ENCODE measurements at regions not wholly inside any gene's neighbourhood (a gene's known extent, or its start where the extent isn't known, plus 50 kb on each side); places are given as distances from the start of the nearest gene placed in this dataset.

DNA sequence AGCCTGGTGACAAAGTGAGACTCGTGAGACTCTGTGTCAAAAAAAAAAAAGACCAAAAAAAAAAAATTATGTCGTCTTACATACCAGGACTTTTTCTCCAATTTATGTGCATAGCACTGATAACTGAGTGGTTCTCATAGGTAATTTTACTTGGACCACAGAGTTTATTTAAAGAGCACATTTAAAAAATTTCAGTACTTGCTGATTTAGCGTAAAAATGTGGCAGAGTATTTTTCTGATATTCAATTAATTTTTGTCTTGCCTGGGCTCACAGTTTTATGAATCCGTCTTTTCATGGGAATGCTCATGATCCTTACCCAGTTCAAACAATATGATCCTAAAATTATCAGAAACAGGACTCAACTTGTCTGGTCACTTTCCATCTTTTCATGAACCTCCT lies 151.0 kb upstream of the ZNF92 start:
- no peak overlapping the region for H2AFZ ChIP-seq (ENCODE audit: low read length)
- H3K27me3 ChIP-seq (ENCODE audit: insufficient read depth, low read length), result no peaks in the 10 kb centered on the region
- no peaks in the 10 kb centered on the region for H3F3A ChIP-seq (ENCODE audit: insufficient read depth, low read length)
- H3K79me2 ChIP-seq (ENCODE audit: insufficient read depth, low read length), result no peaks in the 10 kb centered on the region
- H3K27ac ChIP-seq (ENCODE audit: low read depth, low read length, poor library complexity, severe bottlenecking), result no peak overlapping the region
- no peak overlapping the region for H3K4me2 ChIP-seq (ENCODE audit: low read length)
- peaks cover 9% of the 10 kb centered on the region for H3K4me1 ChIP-seq (ENCODE audit: insufficient read depth, low read length, severe bottlenecking)
- TF ChIP-seq, protein P1, sequence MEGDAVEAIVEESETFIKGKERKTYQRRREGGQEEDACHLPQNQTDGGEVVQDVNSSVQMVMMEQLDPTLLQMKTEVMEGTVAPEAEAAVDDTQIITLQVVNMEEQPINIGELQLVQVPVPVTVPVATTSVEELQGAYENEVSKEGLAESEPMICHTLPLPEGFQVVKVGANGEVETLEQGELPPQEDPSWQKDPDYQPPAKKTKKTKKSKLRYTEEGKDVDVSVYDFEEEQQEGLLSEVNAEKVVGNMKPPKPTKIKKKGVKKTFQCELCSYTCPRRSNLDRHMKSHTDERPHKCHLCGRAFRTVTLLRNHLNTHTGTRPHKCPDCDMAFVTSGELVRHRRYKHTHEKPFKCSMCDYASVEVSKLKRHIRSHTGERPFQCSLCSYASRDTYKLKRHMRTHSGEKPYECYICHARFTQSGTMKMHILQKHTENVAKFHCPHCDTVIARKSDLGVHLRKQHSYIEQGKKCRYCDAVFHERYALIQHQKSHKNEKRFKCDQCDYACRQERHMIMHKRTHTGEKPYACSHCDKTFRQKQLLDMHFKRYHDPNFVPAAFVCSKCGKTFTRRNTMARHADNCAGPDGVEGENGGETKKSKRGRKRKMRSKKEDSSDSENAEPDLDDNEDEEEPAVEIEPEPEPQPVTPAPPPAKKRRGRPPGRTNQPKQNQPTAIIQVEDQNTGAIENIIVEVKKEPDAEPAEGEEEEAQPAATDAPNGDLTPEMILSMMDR (IDR thresholded peaks at IDR 0.05; ENCODE audit: low read length), result no peak
- TF ChIP-seq EZH2 (IDR thresholded peaks at IDR 0.05; ENCODE audit: borderline replicate concordance, low read length), result no peak
- H3K9me3 ChIP-seq (ENCODE audit: low read length), result no peaks in the 10 kb centered on the region
- H3K9ac ChIP-seq (ENCODE audit: low read length), result no peak overlapping the region
- no peaks in the 10 kb centered on the region for H3K36me3 ChIP-seq (ENCODE audit: insufficient read depth, low read length)
- no peak overlapping the region for H3K4me3 ChIP-seq (ENCODE audit: low read depth, low read length, poor library complexity, severe bottlenecking)
- H3K9me2 ChIP-seq (ENCODE audit: low read depth, low read length), result no peaks in the 10 kb centered on the region
- no peaks in the 10 kb centered on the region for H4K20me1 ChIP-seq (ENCODE audit: insufficient read depth, low read length)

DNA sequence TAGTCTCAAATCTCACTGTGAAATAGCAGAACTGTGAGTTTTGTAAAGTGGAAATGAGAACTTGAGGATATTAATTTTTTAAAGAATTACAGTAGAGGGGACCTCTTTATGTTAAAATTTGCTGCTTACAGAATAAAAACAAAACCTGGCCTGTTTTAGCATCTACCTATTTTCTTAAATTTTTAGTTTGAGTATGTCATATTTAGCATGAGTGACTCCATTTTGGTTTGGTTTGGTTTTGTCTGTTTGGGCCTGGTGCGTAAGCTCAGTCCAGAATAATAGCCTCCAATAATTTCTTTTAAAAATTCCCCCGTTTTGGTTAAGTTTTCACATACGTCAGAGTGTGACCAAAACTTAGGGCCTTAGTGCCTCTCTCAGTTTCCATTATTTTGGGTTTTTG lies 152.0 kb upstream of the ZNF92 start:
- Histone ChIP-seq H3K9me3 (ENCODE audit: low read length) (no peaks in the 10 kb centered on the region), H3K27me3 (ENCODE audit: insufficient read depth, low read length) (no peaks in the 10 kb centered on the region), H3K4me3 (ENCODE audit: low read depth, low read length, poor library complexity, severe bottlenecking) (no peak overlapping the region), H3K9ac (ENCODE audit: low read length) (no peak overlapping the region), H3K9me2 (ENCODE audit: low read depth, low read length) (no peaks in the 10 kb centered on the region), H3K79me2 (ENCODE audit: insufficient read depth, low read length) (no peaks in the 10 kb centered on the region), H4K20me1 (ENCODE audit: insufficient read depth, low read length) (no peaks in the 10 kb centered on the region), H3K4me1 (ENCODE audit: insufficient read depth, low read length, severe bottlenecking) (peaks cover 11% of the 10 kb centered on the region), H3K4me2 (ENCODE audit: low read length) (no peak overlapping the region; the same call in 1 of the 2 replicates), H3K36me3 (ENCODE audit: insufficient read depth, low read length) (no peaks in the 10 kb centered on the region), H3K27ac (ENCODE audit: low read depth, low read length, poor library complexity, severe bottlenecking) (no peak overlapping the region), H2AFZ (ENCODE audit: low read length) (peak overlapping the region; percentile 84; the same call in 1 of the 2 replicates), H3F3A (ENCODE audit: insufficient read depth, low read length) (no peaks in the 10 kb centered on the region)
- TF ChIP-seq, protein P1 (IDR thresholded peaks at IDR 0.05; ENCODE audit: low read length), result no peak
- no peak for TF ChIP-seq EZH2 (IDR thresholded peaks at IDR 0.05; ENCODE audit: borderline replicate concordance, low read length)

DNA sequence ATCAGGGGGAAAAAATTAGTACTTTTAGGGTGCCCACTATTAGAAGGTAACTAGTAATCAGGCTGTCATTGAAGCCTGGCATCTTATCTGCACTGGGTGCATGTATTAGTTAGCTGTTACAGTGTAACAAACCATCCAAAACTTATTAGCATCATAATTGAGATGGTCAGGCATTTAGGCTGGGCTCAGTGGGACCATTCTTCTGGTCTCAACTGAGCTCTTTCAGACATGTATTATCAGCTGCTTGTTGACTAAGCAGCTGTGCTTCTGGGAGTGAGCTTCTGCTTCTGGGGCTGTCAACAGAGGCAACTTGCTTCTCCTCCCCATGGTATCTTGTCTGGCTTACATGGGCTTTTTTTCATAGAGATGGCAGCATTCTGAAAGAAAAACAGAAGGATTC lies 154.0 kb upstream of the ZNF92 start:
- Histone ChIP-seq H3K27ac (ENCODE audit: low read depth, low read length, poor library complexity, severe bottlenecking) (no peak overlapping the region), H4K20me1 (ENCODE audit: insufficient read depth, low read length) (no peaks in the 10 kb centered on the region), H3K9me3 (ENCODE audit: low read length) (no peaks in the 10 kb centered on the region), H3K9me2 (ENCODE audit: low read depth, low read length) (no peaks in the 10 kb centered on the region), H3K27me3 (ENCODE audit: insufficient read depth, low read length) (no peaks in the 10 kb centered on the region), H3K4me2 (ENCODE audit: low read length) (no peak overlapping the region), H3K9ac (ENCODE audit: low read length) (no peak overlapping the region), H2AFZ (ENCODE audit: low read length) (no peak overlapping the region), H3K4me3 (ENCODE audit: low read depth, low read length, poor library complexity, severe bottlenecking) (no peak overlapping the region), H3F3A (ENCODE audit: insufficient read depth, low read length) (no peaks in the 10 kb centered on the region), H3K79me2 (ENCODE audit: insufficient read depth, low read length) (no peaks in the 10 kb centered on the region), H3K4me1 (ENCODE audit: insufficient read depth, low read length, severe bottlenecking) (peaks cover 12% of the 10 kb centered on the region), H3K36me3 (ENCODE audit: insufficient read depth, low read length) (no peaks in the 10 kb centered on the region)
- TF ChIP-seq, protein P1 (IDR thresholded peaks at IDR 0.05; ENCODE audit: low read length), result no peak
- no peak for TF ChIP-seq EZH2 (IDR thresholded peaks at IDR 0.05; ENCODE audit: borderline replicate concordance, low read length)
